Progenitor cell of endocrine pancreas (in vitro differentiated cells): ENCODE measurements at regions not wholly inside any gene's neighbourhood (a gene's known extent, or its start where the extent isn't known, plus 50 kb on each side); places are given as distances from the start of the nearest gene placed in this dataset.

Source experiments
- DNase-seq: peaks from one replicate; pipeline ENCODE4 v3.0.0; 2021; ENCODE audit warnings: low spot score; ENCODE audit not compliant: unreplicated experiment
- H3K27ac Mint-ChIP-seq: 2 replicates; pipeline ENCODE4 v1.8.0; 2021; ENCODE audit warnings: mild to moderate bottlenecking, moderate library complexity, mixed read lengths
- H3K27me3 Mint-ChIP-seq: 2 replicates; pipeline ENCODE4 v1.8.0; 2021; ENCODE audit warnings: mixed read lengths
- H3K36me3 Mint-ChIP-seq: 2 replicates; pipeline ENCODE4 v1.8.0; 2022; ENCODE audit warnings: mixed read lengths; ENCODE audit not compliant: insufficient read depth
- H3K4me1 Mint-ChIP-seq: 2 replicates; pipeline ENCODE4 v1.8.0; 2021; ENCODE audit warnings: low read depth, mixed read lengths
- H3K4me3 Mint-ChIP-seq: 2 replicates; pipeline ENCODE4 v1.8.0; 2021; ENCODE audit warnings: low read depth, mild to moderate bottlenecking, moderate library complexity, mixed read lengths
- H3K9me3 Mint-ChIP-seq: 2 replicates; pipeline ENCODE4 v1.8.0; 2021; ENCODE audit warnings: low read depth, mixed read lengths
- CTCF ChIP-seq: fragments of 200-600 bp; sonication (generic); IDR thresholded peaks from one replicate; pipeline ENCODE4 v1.5.0; 2021; ENCODE audit warnings: antibody characterized with exemption, mild to moderate bottlenecking; ENCODE audit not compliant: unreplicated experiment

- peaks cover 9% of the 10 kb centered on the region for H3K9me3 Mint-ChIP-seq
- H3K27ac Mint-ChIP-seq: no peak overlapping the region
- H3K27me3 Mint-ChIP-seq: peaks cover 10% of the 10 kb centered on the region
- H3K36me3 Mint-ChIP-seq: no peaks in the 10 kb centered on the region
- DNase-seq: no peak
- no peak overlapping the region for H3K4me3 Mint-ChIP-seq
- TF ChIP-seq CTCF: no peak
- H3K4me1 Mint-ChIP-seq: no peaks in the 10 kb centered on the region
Measured at GRCh38 chr1:4433075-4433474, 221.3 kb upstream of the AJAP1 start.

GRCh38 chr1:4444086-4444485, 210.3 kb upstream of the AJAP1 start:
- Mint-ChIP-seq H3K4me3 (no peak overlapping the region), H3K27ac (no peak overlapping the region), H3K27me3 (peaks cover 50% of the 10 kb centered on the region), H3K9me3 (no peaks in the 10 kb centered on the region), H3K36me3 (no peaks in the 10 kb centered on the region), H3K4me1 (peaks cover 18% of the 10 kb centered on the region)
- TF ChIP-seq CTCF: no peak
- no peak for DNase-seq

GRCh38 chr1:4447778-4448420, 206.5 kb upstream of the AJAP1 start:
- TF ChIP-seq CTCF: no peak
- H3K27ac Mint-ChIP-seq: no peak overlapping the region
- no peak overlapping the region for H3K4me3 Mint-ChIP-seq
- H3K4me1 Mint-ChIP-seq: peaks cover 18% of the 10 kb centered on the region
- H3K27me3 Mint-ChIP-seq: peaks cover 25% of the 10 kb centered on the region
- no peak for DNase-seq
- H3K9me3 Mint-ChIP-seq: no peaks in the 10 kb centered on the region
- no peaks in the 10 kb centered on the region for H3K36me3 Mint-ChIP-seq

GRCh38 chr1:4449972-4450371, 204.4 kb upstream of the AJAP1 start:
- Mint-ChIP-seq H3K27ac (no peak overlapping the region), H3K27me3 (peaks cover 15% of the 10 kb centered on the region), H3K4me1 (peaks cover 18% of the 10 kb centered on the region), H3K4me3 (no peak overlapping the region), H3K36me3 (no peaks in the 10 kb centered on the region), H3K9me3 (no peaks in the 10 kb centered on the region)
- no peak for TF ChIP-seq CTCF
- no peak for DNase-seq

- peaks cover 3% of the 10 kb centered on the region for H3K9me3 Mint-ChIP-seq
Measured at GRCh38 chr1:4452701-4453100, 201.7 kb upstream of the AJAP1 start.

More at GRCh38 chr1:4452701-4453100, 201.7 kb upstream of the AJAP1 start:
- no peak for DNase-seq
- Mint-ChIP-seq H3K4me3 (no peak overlapping the region), H3K4me1 (peaks cover 1% of the 10 kb centered on the region), H3K36me3 (no peaks in the 10 kb centered on the region), H3K27me3 (peaks cover 19% of the 10 kb centered on the region), H3K27ac (no peak overlapping the region)
- no peak for TF ChIP-seq CTCF
